Erythroblast (primary cell): ENCODE measurements at regions not wholly inside any gene's neighbourhood (a gene's known extent, or its start where the extent isn't known, plus 50 kb on each side); places are given as distances from the start of the nearest gene placed in this dataset.

ENCODE experiments used
- DNase-seq, 2 experiments: peaks; one replicate each; lab custom pipeline; 2025; lab: John Stamatoyannopoulos, UW
- GATA1 ChIP-seq: IDR thresholded peaks from 2 replicates; pipeline ENCODE4 v1.6.1; 2011; ENCODE audit warnings: low read depth, mild to moderate bottlenecking, control low read depth, low read length, moderate library complexity
- POLR2A ChIP-seq: IDR thresholded peaks from 2 replicates; pipeline ENCODE4 v1.6.1; 2011; ENCODE audit warnings: mild to moderate bottlenecking, low read length

DNA sequence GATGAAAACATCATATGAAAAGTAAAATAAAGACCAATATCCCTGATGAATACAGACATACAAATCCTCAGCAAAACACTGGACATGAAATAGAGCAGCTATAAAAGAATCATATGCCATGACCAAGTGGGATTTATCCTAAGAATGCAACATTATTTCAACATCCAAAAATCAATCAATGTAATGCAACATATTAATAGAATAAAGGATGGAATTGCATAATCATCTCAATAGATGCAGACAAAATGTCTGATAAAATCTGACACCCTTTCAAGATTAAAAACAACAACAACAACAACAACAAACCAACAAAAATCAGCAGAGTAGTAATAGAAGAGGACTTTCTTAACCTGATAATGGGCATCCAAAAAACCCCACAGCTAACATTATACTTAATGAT, 63.8 kb upstream of the IL1R1 start:
- TF ChIP-seq POLR2A (no peak), GATA1 (no peak)
- DNase-seq, result no peak

DNA sequence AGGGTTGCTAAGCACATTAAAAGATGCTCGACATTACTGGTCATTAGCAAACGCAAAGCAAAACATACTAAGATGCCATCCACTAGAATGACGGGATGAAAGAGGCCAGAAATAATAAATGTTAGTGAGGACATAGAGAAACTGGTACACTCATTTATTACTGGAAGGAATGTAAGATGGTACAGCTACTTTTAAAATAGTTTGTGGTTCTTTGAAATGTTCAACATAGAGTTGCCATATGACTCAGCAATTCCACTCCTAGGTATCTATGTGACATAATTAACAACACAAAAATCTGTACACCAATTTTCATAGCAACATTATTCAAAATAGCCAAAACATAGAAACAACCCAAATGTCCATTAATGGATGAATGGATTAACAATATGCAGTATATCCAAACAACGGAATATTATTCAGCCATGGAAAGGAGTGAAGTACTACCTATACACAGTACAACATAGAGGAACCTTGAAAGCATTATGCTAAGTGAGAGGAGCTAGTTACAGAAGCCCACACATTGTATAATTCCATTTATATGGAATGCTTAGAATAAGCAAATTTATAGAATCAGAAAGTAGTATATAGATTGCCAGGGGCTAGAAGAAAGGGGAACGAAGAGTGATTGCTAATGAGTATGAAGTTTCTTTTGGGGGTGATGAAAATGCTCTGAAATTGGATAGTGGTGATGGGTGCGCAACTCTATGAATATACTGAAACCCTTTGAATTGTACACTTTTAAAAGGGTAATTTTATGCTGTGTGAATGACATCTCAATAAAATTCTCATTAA, 61.9 kb upstream of the IL1R1 start:
- TF ChIP-seq GATA1, result no peak
- no peak for TF ChIP-seq POLR2A
- peak in 1 of 2 experiments; percentile 4 for DNase-seq

DNA sequence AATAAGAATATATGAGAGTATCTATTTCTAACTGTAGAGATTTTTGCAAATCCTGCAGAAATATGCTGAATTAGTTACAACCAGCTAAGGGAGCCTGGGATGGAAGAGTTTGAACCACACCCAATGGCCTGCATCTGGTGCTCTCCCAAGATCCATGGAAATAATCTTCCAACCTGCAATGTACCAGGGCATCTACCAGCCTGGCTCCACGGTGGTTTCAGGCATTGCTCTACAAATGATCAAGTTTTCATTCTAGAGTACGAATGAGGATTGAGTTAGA, 61.4 kb upstream of the IL1R1 start:
- no peak for TF ChIP-seq POLR2A
- DNase-seq, result no peak

DNA sequence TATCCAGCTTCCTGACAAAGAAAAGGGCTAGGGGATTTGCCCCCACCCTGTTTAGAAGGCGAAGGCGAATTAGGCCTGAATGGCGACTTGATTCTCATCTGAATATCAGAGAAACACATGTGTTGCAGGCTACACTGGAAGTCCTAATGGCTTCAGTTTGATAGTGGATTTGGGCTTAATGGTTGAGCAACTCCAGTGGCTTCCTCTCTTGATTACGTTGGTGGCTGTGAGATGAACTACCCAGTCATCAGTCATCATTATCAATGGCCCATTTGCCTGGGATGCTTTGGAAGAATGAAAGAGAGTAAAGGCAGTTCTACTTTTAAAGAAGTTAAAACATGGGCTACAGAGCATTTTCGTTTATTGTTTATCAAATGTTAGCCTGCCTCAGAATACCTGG, 60.9 kb upstream of the IL1R1 start:
- TF ChIP-seq GATA1, result no peak
- TF ChIP-seq POLR2A, result no peak
- DNase-seq, result no peak

DNA sequence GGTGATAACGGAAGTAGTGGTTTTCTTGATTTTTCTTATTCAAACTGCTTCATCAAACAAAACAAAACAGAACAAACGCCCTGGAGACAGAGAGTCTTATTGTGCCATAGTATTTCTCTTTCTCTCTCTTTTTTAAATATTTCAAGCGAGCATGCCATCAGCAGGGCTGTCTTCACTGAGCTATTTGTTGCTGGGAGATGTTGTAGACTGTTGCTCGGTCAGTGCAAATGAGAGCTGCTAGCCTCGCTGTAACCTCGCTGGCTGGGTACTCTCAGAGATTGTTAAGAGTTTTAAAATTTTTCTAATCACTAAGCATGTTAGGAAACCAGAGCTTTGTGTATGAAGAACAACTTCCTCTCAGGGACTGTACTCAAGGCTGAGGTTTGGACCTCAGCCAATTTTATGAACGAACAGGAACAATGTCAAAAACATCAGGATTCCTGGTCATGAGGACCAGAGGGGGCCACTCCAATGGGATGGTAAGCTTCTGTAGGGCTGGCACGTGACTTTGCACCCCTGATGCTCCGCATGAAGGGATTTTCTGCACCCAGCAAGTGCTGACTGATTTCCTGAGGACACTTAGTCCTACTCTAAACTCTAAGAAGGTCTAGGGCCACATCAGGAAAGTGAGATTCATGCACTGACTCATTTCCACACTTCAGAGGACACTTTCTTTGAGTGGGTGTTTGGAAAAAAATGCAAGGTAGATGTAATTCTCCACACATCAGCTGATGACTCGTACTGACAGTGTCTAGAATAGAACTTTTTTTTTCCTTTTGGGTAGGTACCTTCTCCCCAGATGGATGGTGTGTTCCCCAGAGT, 59.8 kb upstream of the IL1R1 start:
- TF ChIP-seq POLR2A (no peak), GATA1 (no peak)
- peak in 1 of 2 experiments; percentile 37 for DNase-seq

DNA sequence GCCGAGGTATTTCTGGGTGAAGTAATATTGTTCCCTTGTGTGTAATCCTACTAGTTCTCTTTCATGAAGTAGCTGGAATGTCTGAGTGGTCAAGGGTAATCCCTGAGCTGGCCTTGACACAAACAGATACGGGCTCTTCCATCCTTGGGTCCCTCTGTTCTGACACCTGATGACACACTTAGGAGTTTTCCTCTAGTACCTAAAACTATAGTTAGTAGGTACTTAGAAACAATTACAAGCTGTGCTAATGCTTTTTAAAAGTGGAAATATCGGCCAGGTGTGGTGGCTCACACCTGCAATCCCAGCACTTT, 59.2 kb upstream of the IL1R1 start:
- TF ChIP-seq GATA1 (no peak), POLR2A (no peak)
- DNase-seq, result no peak

DNA sequence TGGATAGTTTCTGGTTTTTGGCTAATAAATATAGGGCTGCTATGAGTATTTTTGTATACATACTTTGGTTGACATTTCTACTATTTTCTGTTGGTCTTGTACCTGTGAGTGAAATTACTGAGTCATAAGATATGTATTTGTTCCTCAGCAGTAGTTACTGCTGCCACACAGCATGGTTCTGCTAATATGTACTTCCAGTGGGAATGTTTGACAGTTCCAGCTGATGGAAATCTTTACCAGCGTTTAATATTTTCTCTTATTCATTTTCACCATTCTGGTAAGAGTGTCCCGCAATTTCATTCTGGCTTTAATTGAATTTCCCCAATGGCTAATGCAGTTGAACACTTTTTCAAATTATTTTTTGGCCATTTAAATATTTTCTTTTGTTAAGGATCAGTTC, 57.9 kb upstream of the IL1R1 start:
- DNase-seq, result no peak
- TF ChIP-seq POLR2A (no peak), GATA1 (no peak)

DNA sequence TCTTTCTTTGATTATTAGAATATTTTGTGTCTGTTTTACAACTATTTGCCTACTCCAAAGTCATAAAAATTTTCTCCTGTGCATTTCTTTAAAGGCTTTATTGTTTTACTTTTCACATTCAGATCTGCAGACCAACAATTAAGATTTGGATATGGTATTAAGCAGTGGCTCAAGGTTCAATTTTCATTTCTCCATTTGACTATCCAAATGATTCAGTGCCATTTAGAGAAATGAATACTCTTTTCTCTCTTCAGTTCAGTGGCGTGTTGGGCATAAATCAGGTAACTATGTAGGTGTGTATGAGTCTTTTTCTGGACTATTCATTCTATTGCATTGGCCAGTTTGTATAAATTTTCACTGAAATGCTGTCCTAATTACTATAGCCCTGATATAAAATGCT, 57.3 kb upstream of the IL1R1 start:
- TF ChIP-seq POLR2A, result no peak
- no peak for TF ChIP-seq GATA1
- DNase-seq, result no peak

DNA sequence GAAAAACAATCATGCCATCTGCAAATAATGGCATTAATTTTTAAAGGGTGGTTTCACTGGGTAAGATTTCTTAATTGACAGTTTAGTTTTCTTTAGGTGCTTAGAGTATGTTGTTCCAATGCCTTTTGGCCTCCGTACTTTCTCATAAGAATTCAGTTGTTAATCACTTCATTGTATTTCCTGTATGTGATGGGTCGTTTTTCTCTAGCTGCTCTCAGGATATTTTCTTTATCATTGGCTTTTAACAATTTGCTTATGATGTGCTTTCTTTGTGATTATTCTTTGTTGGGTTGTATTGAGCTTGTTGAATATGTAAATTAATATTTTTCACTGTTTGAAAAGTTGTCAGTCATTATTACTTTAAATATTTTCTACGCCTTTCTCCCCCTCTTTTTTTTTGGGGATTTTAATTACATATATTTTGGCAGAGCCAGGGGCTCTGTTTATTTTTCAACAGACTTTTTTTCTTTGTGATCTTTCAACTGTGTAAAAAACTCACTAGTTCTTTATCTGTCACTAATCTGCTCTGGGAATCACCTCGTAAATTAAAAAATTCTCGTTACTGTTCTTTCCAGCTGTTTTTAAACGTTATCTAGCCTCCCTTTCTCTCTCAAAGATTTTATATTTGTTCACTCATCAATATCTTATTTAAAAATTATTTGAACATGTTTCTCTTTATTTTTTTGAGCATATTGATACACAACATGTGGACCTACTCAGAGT, 56.2 kb upstream of the IL1R1 start:
- DNase-seq, result no peak

DNA sequence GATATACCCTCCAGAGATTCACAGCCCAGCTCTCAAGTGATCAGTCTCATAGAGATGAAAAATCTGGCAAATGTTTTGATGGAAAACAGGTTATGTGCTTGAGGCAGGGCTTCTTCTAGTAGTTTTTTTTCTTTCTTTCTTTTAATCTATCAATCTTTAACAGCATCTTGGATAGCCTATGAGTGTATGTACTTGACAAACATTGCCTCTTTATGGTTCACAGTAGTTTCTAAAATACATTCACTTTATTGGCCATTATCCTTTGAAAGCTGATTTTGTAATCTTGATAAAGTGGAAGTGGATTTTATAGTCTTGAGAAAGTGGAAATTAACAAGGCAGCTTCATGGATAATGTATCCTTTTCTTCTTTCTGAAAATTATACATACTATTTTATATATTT, 51.4 kb upstream of the IL1R1 start:
- TF ChIP-seq GATA1 (no peak), POLR2A (no peak)
- no peak for DNase-seq

More for the DNA sequence above, 56.2 kb upstream of the IL1R1 start:
- no peak for TF ChIP-seq POLR2A
- TF ChIP-seq GATA1, result no peak

DNA sequence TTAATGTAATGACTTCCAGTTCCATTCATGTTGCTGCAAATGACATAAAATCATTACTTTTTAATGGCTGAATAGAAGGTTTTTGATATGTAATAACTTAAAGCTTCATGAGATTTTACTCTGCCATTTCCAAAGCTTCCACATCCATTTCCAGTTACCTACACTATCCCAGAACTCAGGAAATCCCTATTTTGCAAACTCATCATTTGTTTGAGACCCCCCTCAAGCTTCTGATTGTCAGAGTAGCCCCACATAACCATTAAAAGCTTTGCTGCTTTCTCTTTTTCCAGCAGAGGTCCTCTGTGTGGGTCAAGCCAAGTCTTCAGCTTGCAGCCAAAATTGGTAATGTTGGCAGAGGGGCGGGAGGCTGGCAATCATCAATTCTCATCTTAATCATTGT, 50.6 kb upstream of the IL1R1 start:
- TF ChIP-seq GATA1 (no peak), POLR2A (no peak)

DNA sequence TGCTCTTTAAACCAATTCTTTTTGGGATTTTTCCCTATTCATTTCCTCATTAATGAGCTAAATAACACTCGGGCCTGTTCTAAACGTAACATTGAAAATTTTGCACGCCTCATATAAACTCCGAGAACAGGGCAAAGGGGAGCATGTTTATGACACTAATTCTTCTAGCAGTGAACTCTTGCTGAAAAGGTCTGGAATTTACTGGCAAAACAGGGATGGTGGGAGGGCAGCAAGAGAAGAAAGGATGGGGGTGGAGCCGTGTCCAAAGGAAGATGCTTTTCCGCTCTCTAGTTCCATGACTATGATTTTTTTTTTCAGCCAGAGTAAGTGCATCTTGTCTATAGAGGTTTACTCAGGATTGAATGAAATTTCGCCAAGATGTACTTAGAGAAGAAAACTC, 50.0 kb upstream of the IL1R1 start:
- DNase-seq, result no peak
- no peak for TF ChIP-seq POLR2A
- TF ChIP-seq GATA1, result no peak

More for the DNA sequence above, 50.6 kb upstream of the IL1R1 start:
- DNase-seq, result no peak
